GM23338 (cell line): ENCODE measurements at regions not wholly inside any gene's neighbourhood (a gene's known extent, or its start where the extent isn't known, plus 50 kb on each side); places are given as distances from the start of the nearest gene placed in this dataset.

ENCODE experiments used
- CREB1 ChIP-seq: fragments of 250-450 bp; sonication (Bioruptor Pico); IDR thresholded peaks from 2 replicates; pipeline ENCODE4 v1.5.0; 2020; ENCODE audit warnings: low read depth, mild to moderate bottlenecking, moderate library complexity
- CTCF ChIP-seq, 2 experiments: fragments of 200-600 bp in 1 of 2; sonication (generic) in 1 of 2; conservative IDR thresholded peaks; 2 replicates each; pipeline versions ENCODE4 v1.5.1 to v1.6.1; 2016 to 2017; ENCODE audit warnings: antibody characterized with exemption in 2 of 2, low read depth in 2 of 2, mild to moderate bottlenecking in 2 of 2, moderate library complexity in 1 of 2
- ETS1 ChIP-seq: IDR thresholded peaks from 2 replicates; pipeline ENCODE4 v1.6.1; 2016; ENCODE audit warnings: antibody characterized with exemption
- EZH2 ChIP-seq: fragments of 200-600 bp; sonication (generic); IDR thresholded peaks from one replicate; pipeline ENCODE4 v1.8.0; 2017; ENCODE audit warnings: antibody characterized with exemption, mild to moderate bottlenecking, low read depth; ENCODE audit not compliant: unreplicated experiment
- EZH2phosphoT487 ChIP-seq: fragments of 200-600 bp; sonication (generic); IDR thresholded peaks from one replicate; pipeline ENCODE4 v1.8.1; 2018; ENCODE audit warnings: antibody characterized with exemption; ENCODE audit not compliant: unreplicated experiment
- JUNB ChIP-seq: IDR thresholded peaks from one replicate; pipeline ENCODE4 v1.6.1; 2016; ENCODE audit warnings: antibody characterized with exemption; ENCODE audit not compliant: unreplicated experiment
- NANOG ChIP-seq: IDR thresholded peaks from 2 replicates; pipeline ENCODE4 v1.6.1; 2016; ENCODE audit warnings: antibody characterized with exemption, borderline replicate concordance
- POLR2AphosphoS5 ChIP-seq: IDR thresholded peaks from 2 replicates; pipeline ENCODE4 v1.6.1; 2016; ENCODE audit warnings: antibody characterized with exemption, low read depth
- REST ChIP-seq: IDR thresholded peaks from one replicate; pipeline ENCODE4 v1.6.1; 2018; ENCODE audit warnings: antibody characterized with exemption; ENCODE audit not compliant: unreplicated experiment
- STAT1 ChIP-seq: IDR thresholded peaks from one replicate; pipeline ENCODE4 v1.6.1; 2016; ENCODE audit warnings: antibody characterized with exemption; ENCODE audit not compliant: unreplicated experiment

- TF ChIP-seq CTCF (conservative IDR thresholded peaks at IDR 0.05; ENCODE audit: low read depth in 2 of 2) (no peak), REST (no peak), POLR2AphosphoS5 (no peak), CREB1 (no peak), EZH2 (no peak), EZH2phosphoT487 (no peak), JUNB (no peak), NANOG (no peak), ETS1 (no peak), STAT1 (no peak)
Observed at GRCh38 chr4:34676400-34676799, 1567.9 kb downstream of the ARAP2 start.
